Trophoblast cell (in vitro differentiated cells and primary cell): ENCODE measurements at regions not wholly inside any gene's neighbourhood (a gene's known extent, or its start where the extent isn't known, plus 50 kb on each side); places are given as distances from the start of the nearest gene placed in this dataset.

ENCODE experiments used
- DNase-seq, 2 donors: peaks; one replicate each; pipeline ENCODE4 v3.0.0-alpha.2; 2016
- H2AFZ ChIP-seq: 2 replicates; pipeline ENCODE4 v1.6.1; 2013; ENCODE audit warnings: low read length, moderate library complexity, mild to moderate bottlenecking; ENCODE audit not compliant: insufficient read depth, poor library complexity
- H2AK5ac ChIP-seq: 2 replicates; pipeline ENCODE4 v1.6.1; 2013; ENCODE audit warnings: mild to moderate bottlenecking, low read length
- H2BK120ac ChIP-seq: 2 replicates; pipeline ENCODE4 v1.6.1; 2013; ENCODE audit warnings: low read length, mild to moderate bottlenecking, moderate library complexity; ENCODE audit not compliant: insufficient read depth, poor library complexity
- H2BK12ac ChIP-seq: 2 replicates; pipeline ENCODE4 v1.6.1; 2013; ENCODE audit warnings: mild to moderate bottlenecking, low read length, moderate library complexity
- H2BK5ac ChIP-seq: 2 replicates; pipeline ENCODE4 v1.6.1; 2013; ENCODE audit warnings: low read length, low read depth, moderate library complexity, mild to moderate bottlenecking; ENCODE audit not compliant: poor library complexity
- H3K14ac ChIP-seq: 2 replicates; pipeline ENCODE4 v1.6.1; 2013; ENCODE audit warnings: mild to moderate bottlenecking, low read length
- H3K18ac ChIP-seq: 2 replicates; pipeline ENCODE4 v1.6.1; 2013; ENCODE audit warnings: mild to moderate bottlenecking, low read length
- H3K23ac ChIP-seq: 2 replicates; pipeline ENCODE4 v1.6.1; 2013; ENCODE audit warnings: low read length
- H3K27ac ChIP-seq: 2 replicates; pipeline ENCODE4 v1.5.1; 2013; ENCODE audit warnings: low read depth, mild to moderate bottlenecking, inconsistent platforms, low read length, moderate library complexity
- H3K27me3 ChIP-seq: 2 replicates; pipeline ENCODE4 v1.6.1; 2013; ENCODE audit warnings: inconsistent platforms, mild to moderate bottlenecking, low read length, moderate library complexity; ENCODE audit not compliant: insufficient read depth
- H3K36me3 ChIP-seq, 2 experiments: 1 replicate in 1 of 2; 2 replicates in 1 of 2; pipeline ENCODE4 v1.6.1; 2013; ENCODE audit warnings: low read length in 2 of 2, mild to moderate bottlenecking in 2 of 2, moderate library complexity in 1 of 2; ENCODE audit not compliant: insufficient read depth in 2 of 2, control insufficient read depth in 1 of 2
- H3K4ac ChIP-seq: 2 replicates; pipeline ENCODE4 v1.6.1; 2013; ENCODE audit warnings: low read depth, mild to moderate bottlenecking, low read length, moderate library complexity
- H3K4me1 ChIP-seq, 2 experiments: 1 replicate in 1 of 2; 2 replicates in 1 of 2; pipeline ENCODE4 v1.6.1; 2013; ENCODE audit warnings: low read length in 2 of 2, mild to moderate bottlenecking in 2 of 2, moderate library complexity in 1 of 2; ENCODE audit not compliant: insufficient read depth in 2 of 2, control insufficient read depth in 1 of 2
- H3K4me2 ChIP-seq: 2 replicates; pipeline ENCODE4 v1.6.1; 2013; ENCODE audit warnings: inconsistent platforms, mild to moderate bottlenecking, low read length, moderate library complexity
- H3K4me3 ChIP-seq: 2 replicates; pipeline ENCODE4 v1.5.1; 2013; ENCODE audit warnings: mild to moderate bottlenecking, low read depth, low read length, inconsistent platforms
- H3K79me1 ChIP-seq: one replicate; pipeline ENCODE4 v1.6.1; 2013; ENCODE audit warnings: low read length
- H3K79me2 ChIP-seq: 2 replicates; pipeline ENCODE4 v1.6.1; 2013; ENCODE audit warnings: low read length, mild to moderate bottlenecking; ENCODE audit not compliant: control insufficient read depth, insufficient read depth, poor library complexity
- H3K9ac ChIP-seq: 2 replicates; pipeline ENCODE4 v1.6.1; 2013; ENCODE audit warnings: mild to moderate bottlenecking, low read length
- H3K9me3 ChIP-seq: 2 replicates; pipeline ENCODE4 v1.6.1; 2013; ENCODE audit warnings: low read depth, mild to moderate bottlenecking, control low read depth, inconsistent platforms, low read length; ENCODE audit not compliant: insufficient read depth
- H4K12ac ChIP-seq: 2 replicates; pipeline ENCODE4 v1.6.1; 2013; ENCODE audit warnings: low read depth, mild to moderate bottlenecking, low read length, moderate library complexity
- H4K8ac ChIP-seq: 2 replicates; pipeline ENCODE4 v1.6.1; 2013; ENCODE audit warnings: low read depth, mild to moderate bottlenecking, low read length, moderate library complexity
- H4K91ac ChIP-seq: one replicate; pipeline ENCODE4 v1.6.1; 2013; ENCODE audit warnings: low read depth, mild to moderate bottlenecking, low read length, moderate library complexity
- WGBS: extraction: QIAGEN DNeasy Blood & Tissue Kit; methylation state at CpG from one replicate; pipeline ENCODE4 v1.1.7; 2013; ENCODE audit warnings: missing lambda C conversion rate; ENCODE audit not compliant: insufficient read length, insufficient coverage; ENCODE audit errors: extremely low coverage; 5-methylcytosine and 5-hydroxymethylcytosine counted together

- no peak overlapping the region for H3K14ac ChIP-seq
- H2AK5ac ChIP-seq = no peak overlapping the region
- no peaks in the 10 kb centered on the region for H3K36me3 ChIP-seq
- H4K12ac ChIP-seq = no peak overlapping the region
- H3K23ac ChIP-seq = no peak overlapping the region
- no peaks in the 10 kb centered on the region for H3K79me1 ChIP-seq
- DNase-seq = no peak
- H3K4me2 ChIP-seq = no peak overlapping the region
- H2BK120ac ChIP-seq = no peak overlapping the region
- H3K4ac ChIP-seq = no peak overlapping the region
- no peak overlapping the region for H3K18ac ChIP-seq
- no peak overlapping the region for H3K9ac ChIP-seq
- no peaks in the 10 kb centered on the region for H3K27me3 ChIP-seq
- H3K27ac ChIP-seq = no peak overlapping the region
- no peak overlapping the region for H4K8ac ChIP-seq
- no peak overlapping the region for H4K91ac ChIP-seq
- no peaks in the 10 kb centered on the region for H3K4me1 ChIP-seq
- no peak overlapping the region for H3K4me3 ChIP-seq
- no peaks in the 10 kb centered on the region for H3K79me2 ChIP-seq
- no peaks in the 10 kb centered on the region for H3K9me3 ChIP-seq
- no peak overlapping the region for H2BK5ac ChIP-seq
- no CpG with 5 or more reads among the region's 6 CpGs for WGBS
- no peak overlapping the region for H2BK12ac ChIP-seq
- H2AFZ ChIP-seq = no peak overlapping the region
Measured at GRCh38 chr7:124412531-124412930, 353.1 kb downstream of the GPR37 start.

GRCh38 chr7:124411796-124412195 lies 353.8 kb downstream of the GPR37 start:
- H2BK12ac ChIP-seq = no peak overlapping the region
- no peak overlapping the region for H3K4me3 ChIP-seq
- no peak overlapping the region for H3K14ac ChIP-seq
- no peak overlapping the region for H4K91ac ChIP-seq
- H3K18ac ChIP-seq = no peak overlapping the region
- no CpG with 5 or more reads among the region's 7 CpGs for WGBS
- no peak overlapping the region for H3K4me2 ChIP-seq
- no peak overlapping the region for H4K8ac ChIP-seq
- no peak overlapping the region for H3K4ac ChIP-seq
- no peak overlapping the region for H3K23ac ChIP-seq
- no peak overlapping the region for H2AK5ac ChIP-seq
- H3K9me3 ChIP-seq = no peaks in the 10 kb centered on the region
- H3K27ac ChIP-seq = no peak overlapping the region
- no peaks in the 10 kb centered on the region for H3K79me1 ChIP-seq
- no peak overlapping the region for H2AFZ ChIP-seq
- no peaks in the 10 kb centered on the region for H3K79me2 ChIP-seq
- no peak for DNase-seq
- H3K9ac ChIP-seq = no peak overlapping the region
- no peak overlapping the region for H2BK120ac ChIP-seq
- H3K27me3 ChIP-seq = no peaks in the 10 kb centered on the region
- no peak overlapping the region for H2BK5ac ChIP-seq
- no peak overlapping the region for H4K12ac ChIP-seq
- no peaks in the 10 kb centered on the region for H3K36me3 ChIP-seq
- no peaks in the 10 kb centered on the region for H3K4me1 ChIP-seq

DNA sequence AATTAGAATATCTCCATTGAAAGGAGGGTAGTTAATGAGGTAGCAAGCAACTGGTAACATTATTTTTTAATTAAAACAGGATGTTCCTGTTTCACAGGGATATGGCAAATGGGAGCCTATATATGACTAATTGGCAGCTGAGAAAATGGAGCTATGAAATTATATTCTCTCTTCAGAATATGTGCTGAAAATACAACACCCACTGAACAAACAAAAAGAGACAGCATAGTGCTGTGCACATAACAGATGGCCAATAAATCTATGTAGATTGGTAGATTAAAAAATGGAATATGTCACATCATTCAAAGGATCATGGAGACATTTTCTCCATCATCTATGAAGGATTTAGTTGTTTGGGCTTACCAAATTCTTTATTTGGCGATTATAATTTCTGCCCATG lies 362.0 kb downstream of the GPR37 start:
- no peak overlapping the region for H4K8ac ChIP-seq
- no peak overlapping the region for H4K91ac ChIP-seq
- DNase-seq = no peak
- H3K18ac ChIP-seq = no peak overlapping the region
- H4K12ac ChIP-seq = no peak overlapping the region
- H3K4ac ChIP-seq = no peak overlapping the region
- H2BK12ac ChIP-seq = no peak overlapping the region
- no peaks in the 10 kb centered on the region for H3K27me3 ChIP-seq
- no peak overlapping the region for H2BK120ac ChIP-seq
- H3K14ac ChIP-seq = no peak overlapping the region
- no peak overlapping the region for H3K9ac ChIP-seq
- H3K79me1 ChIP-seq = no peaks in the 10 kb centered on the region
- no CpG with 5 or more reads among the region's 1 CpG for WGBS
- H2AK5ac ChIP-seq = no peak overlapping the region
- no peak overlapping the region for H3K23ac ChIP-seq
- no peak overlapping the region for H2BK5ac ChIP-seq
- H3K4me2 ChIP-seq = no peak overlapping the region
- no peak overlapping the region for H2AFZ ChIP-seq
- H3K9me3 ChIP-seq = no peaks in the 10 kb centered on the region
- H3K4me1 ChIP-seq = no peaks in the 10 kb centered on the region
- H3K4me3 ChIP-seq = no peak overlapping the region
- no peaks in the 10 kb centered on the region for H3K79me2 ChIP-seq
- H3K27ac ChIP-seq = no peak overlapping the region
- H3K36me3 ChIP-seq = no peaks in the 10 kb centered on the region

GRCh38 chr7:124403112-124403511 lies 362.5 kb downstream of the GPR37 start:
- Histone ChIP-seq H2BK12ac (no peak overlapping the region), H3K9ac (no peak overlapping the region), H3K79me1 (no peaks in the 10 kb centered on the region), H3K4me1 (no peaks in the 10 kb centered on the region), H3K23ac (no peak overlapping the region), H3K4me2 (no peak overlapping the region), H4K91ac (no peak overlapping the region), H2AK5ac (no peak overlapping the region), H2BK120ac (no peak overlapping the region), H3K9me3 (no peaks in the 10 kb centered on the region), H3K4me3 (no peak overlapping the region), H3K27me3 (no peaks in the 10 kb centered on the region), H4K12ac (no peak overlapping the region), H2BK5ac (no peak overlapping the region), H4K8ac (no peak overlapping the region), H3K36me3 (no peaks in the 10 kb centered on the region), H3K18ac (no peak overlapping the region), H2AFZ (no peak overlapping the region), H3K79me2 (no peaks in the 10 kb centered on the region), H3K14ac (no peak overlapping the region), H3K4ac (no peak overlapping the region), H3K27ac (no peak overlapping the region)
- DNase-seq = no peak
- WGBS = no CpG with 5 or more reads among the region's 2 CpGs
